ENCODE measurements at regions not wholly inside any gene's neighbourhood (a gene's known extent, or its start where the extent isn't known, plus 50 kb on each side); places are given as distances from the start of the nearest gene placed in this dataset.
"Not testable (repeated sequence)": the region's sequence is repeated elsewhere in the genome, so short reads cannot be mapped to it uniquely, and the experiment has no call there.

DNA sequence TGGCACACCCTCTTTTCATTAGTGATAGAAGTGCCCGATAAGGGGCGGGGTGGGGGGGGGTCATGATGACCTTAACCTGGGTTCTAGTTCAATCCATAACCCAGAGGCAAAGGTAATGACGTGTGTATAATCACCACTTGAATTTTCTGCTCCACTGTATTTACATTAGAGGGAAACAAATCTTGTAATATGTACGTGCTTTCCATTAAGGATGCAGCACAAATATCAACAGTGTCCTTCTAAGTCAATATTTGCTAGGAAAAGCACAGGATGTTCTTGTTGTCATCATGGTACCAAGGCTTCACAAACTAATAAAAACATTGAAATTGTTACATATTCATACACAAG, 121.2 kb upstream of the SLC38A2 start:
- DNase-seq (ENCODE audit: low spot score), result no peak
- no peak for FAIRE-seq

DNA sequence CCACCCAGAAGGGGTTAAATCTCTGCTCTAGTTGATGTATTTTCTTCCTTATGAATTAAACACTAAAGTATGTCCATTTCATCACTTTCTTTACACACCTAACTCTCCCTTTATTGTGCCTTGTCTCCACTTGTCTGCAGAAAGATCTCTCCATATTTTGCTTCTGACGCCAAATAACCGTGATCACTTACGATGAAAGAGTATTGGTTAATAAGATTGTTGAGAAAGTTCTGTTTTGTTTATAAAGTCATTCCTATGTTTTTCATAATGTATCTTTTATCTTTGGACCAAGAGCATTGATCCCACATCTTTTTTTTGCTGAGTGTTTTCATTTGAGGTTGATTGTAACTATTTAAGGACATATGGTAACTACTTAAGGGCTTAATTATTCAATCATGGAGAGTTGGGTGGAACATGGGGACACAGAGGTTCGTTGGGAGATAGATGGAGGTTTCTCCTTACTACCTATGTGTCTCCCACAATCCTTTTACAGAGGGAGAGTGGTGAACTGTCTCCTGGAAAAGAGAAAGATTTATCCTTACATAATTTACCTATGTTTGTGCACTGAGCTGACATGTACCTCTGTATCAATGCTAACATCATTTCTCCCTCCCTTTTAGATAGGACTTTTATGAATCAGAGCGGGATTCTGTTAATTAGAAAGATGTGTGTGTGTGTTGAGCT, 120.7 kb upstream of the SLC38A2 start:
- FAIRE-seq, result no peak

DNA sequence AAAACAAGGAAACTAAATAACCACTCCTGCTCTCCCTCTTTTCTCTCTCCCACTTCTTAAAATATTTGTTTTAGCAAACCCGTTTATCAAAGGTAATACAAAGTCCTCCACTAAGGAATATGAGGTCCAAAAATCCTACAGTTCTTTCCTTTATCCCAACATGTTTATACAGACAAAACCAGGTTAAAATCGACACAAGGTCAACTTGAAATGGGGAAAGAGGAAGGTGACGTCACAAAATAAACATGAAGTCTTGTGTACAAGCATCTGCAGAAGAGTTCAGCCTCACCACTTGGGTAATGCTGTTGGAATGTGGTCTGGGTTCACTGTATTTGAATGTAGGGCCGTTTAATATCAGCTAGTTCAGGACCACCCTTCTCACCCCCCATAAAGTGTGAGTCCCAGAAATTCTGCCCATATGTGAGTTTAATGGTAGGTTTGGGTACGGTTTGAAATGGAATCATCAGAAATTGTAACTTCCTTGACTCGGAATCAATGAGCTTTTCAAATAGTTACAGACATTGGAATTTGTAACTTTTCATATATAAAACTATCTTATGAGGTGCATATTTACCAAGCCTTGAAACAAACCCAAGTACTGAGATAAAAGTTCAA, 120.0 kb upstream of the SLC38A2 start:
- peak; percentile 54 for DNase-seq (ENCODE audit: low spot score)
- FAIRE-seq, result no peak

More for the DNA sequence above, 120.7 kb upstream of the SLC38A2 start:
- DNase-seq (ENCODE audit: low spot score), result no peak

DNA sequence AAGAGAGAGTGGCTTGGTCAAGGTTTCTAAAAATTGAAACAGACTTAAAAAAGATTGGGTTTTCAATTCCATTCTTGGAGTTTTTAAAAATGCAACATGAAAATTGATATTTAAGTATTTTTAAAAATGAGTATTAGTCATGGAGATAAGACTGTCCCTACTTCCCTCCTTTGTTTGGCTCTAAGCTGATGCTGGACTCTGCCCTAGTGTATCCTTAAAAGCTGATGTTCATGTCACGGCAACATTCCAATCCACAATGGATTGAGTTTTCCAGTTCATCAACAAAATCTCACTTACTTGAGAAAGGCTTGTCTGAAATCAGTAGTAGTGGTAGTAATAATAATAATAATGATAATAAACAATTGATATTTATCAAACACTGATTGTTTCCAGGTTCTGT, 119.0 kb upstream of the SLC38A2 start:
- no peak for FAIRE-seq
- DNase-seq (ENCODE audit: low spot score), result no peak

DNA sequence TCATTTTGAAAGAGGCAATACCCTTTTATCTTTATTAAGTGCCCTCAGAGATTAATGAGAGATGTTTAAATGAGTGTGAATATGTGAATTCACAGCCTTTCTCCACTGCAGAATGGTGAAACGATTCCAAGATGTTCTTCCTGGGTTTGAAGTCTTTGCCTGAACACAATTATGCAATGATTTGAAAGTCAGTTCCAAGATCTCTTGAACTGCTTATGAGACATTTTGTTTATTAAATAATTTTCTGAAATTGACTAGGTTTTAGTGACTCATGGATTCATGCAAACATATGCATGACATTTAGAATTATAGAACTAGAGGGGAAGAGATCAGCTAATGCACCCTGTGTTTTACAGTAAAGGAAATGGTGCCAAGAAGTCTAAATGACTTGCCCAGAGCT, 118.1 kb upstream of the SLC38A2 start:
- no peak for DNase-seq (ENCODE audit: low spot score)
- no peak for FAIRE-seq

DNA sequence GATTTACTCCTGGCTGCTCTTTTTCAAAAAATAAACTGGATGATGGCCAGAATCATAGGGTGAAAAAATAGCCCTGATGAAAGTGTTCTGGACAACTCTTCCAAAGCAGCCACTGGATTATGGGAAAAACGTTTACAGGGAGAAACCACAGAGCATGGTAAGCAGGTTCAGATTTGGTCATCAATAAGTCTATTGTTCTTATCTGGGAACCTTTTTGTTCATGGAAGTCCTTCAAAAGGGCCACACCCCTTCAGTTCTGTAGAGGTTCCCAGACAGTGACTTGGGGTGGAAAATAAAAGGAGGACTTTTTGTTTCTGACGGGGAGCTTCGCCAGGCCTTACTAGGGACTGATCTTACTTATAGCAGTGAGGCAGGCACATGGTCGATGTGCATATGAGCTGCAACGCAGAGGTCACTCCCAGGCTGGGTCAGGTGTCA, 117.4 kb upstream of the SLC38A2 start:
- FAIRE-seq, result no peak
- no peak for DNase-seq (ENCODE audit: low spot score)

DNA sequence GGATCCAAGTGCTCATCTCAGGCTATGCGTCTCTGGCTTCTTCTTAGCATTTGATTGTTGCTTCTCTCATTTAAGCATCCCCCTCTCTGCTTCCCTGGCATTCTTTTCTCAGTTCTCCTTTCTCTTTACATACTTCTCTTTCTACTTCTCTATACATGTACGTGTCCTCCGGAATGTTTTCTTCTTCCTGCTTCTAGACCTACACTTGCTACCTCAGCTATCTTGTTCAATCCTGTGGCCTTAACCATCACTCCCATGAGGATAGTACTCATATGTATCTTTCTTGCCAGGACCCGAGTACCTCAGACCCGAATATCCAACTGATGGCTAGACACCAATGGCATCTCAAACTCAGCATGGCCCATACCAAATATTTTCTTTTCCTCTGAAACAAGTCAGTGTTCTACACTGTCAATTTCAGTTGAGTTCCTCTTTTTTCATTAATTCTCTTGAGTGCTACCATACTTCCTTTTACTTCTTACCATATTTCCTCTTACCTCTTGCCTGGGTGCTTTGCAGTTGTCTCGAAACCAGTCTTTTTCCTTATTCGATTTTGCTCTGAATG, 115.1 kb upstream of the SLC38A2 start:
- FAIRE-seq (no peak), DNase-seq (ENCODE audit: low spot score) (no peak)

DNA sequence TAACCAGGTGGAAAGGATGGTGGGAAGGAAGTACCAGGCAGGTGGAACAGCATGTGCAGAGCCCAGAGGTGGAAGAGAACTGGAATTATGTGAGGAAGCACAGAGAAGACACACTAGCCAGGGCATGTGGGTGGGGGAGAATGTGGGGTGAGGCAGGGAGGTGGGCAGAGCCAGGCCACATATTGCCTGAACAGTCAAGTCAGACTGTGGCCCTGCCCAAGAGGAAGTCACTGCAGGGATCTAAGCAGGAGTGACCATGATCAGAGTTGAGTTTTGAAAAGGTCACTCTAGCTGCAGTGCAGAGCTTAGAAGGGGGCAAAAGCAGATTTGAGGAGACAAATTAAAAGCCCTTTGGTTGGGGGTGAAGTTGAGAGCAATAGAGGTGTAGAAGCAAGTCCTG, 114.0 kb upstream of the SLC38A2 start:
- DNase-seq (ENCODE audit: low spot score), result no peak
- no peak for FAIRE-seq

DNA sequence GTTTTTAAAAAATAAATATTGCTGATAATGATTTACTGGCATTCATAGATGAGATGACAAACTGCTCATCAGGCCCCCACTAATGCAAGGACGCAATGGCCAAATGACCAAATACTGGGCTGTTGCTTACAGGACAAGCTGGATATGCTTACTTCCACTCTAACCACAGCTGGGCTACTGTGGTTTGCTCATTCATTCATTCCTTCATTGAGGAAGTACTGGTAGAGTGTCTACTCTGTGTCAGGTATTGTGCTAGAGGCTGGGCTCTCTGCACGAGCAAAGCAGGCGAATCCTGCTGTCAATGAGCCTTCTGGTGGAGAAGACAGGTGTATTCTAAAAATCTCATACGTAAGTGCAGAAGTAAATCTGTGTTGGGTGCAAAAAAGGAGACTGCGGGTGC, 113.3 kb upstream of the SLC38A2 start:
- FAIRE-seq, result no peak
- no peak for DNase-seq (ENCODE audit: low spot score)

DNA sequence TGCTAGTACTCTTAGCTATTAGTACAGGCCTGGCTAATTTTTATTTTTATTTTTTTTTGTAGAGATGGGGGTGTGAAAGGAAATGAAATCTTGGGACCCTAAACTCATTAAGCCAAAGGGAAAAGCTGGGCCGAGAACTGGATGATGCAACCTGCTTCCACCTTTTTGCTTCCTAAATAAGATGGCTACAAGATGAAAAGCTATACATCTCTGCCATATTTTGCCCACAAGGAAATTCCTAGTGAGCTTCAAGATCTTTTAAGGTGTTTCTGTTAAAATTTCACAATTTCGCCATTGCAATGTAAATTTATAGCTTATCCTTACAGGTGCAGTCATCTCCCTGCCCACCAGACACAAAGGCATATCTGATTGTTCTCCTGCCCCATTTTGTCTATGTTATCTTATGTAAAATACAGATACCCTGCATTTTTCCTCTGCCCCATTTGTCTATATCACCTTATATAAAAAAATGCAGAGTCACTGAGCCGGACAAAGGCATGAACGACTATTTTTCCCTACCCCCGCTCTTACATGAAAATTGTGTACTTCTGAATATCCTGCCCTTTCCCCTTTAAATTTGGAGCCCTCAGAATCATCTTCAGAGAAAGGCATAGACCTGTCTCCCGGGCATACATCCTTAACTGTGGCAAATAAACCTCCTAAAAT, 112.0 kb upstream of the SLC38A2 start:
- no peak for FAIRE-seq
- no peak for DNase-seq (ENCODE audit: low spot score)

DNA sequence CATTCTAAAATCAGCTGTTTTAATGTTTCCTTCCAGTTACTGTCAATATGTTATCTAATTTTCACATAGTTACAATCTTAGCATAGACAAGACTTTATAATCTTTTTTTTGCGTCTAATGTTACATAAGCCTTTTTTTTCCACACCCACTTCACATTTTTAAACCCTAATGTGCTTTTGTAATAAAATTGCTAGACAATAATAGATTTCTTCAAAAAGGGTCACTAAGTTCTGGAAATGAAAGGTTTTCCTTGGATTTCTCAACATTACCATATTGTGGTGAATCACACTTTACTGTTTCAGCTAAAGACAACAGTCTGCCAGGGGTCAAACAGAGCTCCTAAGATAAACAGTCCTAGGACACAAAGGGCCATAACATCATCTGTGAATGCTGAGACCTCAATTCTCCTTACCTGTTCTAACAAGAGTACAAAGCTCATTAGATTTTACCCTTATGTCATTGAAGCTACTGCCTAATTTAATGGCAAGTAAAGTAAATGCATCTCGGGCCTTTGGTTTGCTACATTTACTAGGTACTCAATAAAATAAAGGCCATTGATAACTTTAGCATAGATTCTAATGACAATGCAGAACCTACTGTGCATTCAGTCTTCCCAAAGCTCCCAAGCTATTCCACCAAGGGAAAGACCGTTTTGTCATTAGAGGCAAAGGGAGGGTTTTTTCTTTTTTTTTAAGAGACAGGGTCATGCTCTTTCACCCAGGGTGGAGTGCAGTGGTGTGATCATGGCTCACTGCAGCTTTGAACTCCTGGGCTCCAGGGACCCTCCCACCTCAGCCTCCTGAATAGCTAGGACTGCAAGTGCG, 111.2 kb upstream of the SLC38A2 start:
- DNase-seq (ENCODE audit: low spot score) (no peak), FAIRE-seq (no peak)

DNA sequence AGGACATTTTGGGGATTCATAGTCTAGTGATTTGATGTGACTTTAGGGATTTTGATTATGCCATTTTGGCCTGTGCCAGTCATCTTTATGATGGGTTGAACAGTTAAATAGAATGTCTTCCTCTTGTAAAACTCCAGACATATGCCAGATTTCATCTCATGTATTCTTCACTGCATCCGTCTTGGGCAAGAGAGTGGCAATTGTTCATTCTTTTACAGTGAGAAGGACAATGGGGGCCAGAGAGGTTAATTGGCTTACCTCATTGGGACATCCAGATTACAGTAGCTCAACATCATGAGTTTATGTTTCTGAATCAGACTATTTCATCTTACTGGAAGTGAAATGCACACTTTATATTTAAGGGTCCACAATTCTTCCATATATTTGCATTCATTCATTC, 108.2 kb upstream of the SLC38A2 start:
- no peak for DNase-seq (ENCODE audit: low spot score)
- no peak for FAIRE-seq

DNA sequence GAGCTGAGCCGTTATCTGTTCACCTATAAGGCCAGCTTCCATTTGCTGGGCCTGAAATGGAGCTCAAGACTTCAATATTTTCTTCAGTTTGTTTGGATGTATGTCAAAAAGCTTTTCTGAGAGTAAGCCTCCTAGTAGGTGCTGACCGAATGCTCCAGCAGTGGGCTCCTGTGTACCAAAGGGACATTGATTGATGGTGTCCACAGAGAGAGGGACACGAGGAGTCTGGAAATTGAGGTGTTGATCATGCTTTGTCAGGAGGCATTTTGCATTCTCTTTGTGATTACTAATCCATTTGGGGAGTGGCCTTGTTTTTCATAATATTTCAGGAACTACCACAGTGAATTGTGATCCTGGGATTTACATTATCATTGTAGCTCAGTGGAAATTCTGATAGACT, 107.7 kb upstream of the SLC38A2 start:
- no peak for FAIRE-seq
- no peak for DNase-seq (ENCODE audit: low spot score)

DNA sequence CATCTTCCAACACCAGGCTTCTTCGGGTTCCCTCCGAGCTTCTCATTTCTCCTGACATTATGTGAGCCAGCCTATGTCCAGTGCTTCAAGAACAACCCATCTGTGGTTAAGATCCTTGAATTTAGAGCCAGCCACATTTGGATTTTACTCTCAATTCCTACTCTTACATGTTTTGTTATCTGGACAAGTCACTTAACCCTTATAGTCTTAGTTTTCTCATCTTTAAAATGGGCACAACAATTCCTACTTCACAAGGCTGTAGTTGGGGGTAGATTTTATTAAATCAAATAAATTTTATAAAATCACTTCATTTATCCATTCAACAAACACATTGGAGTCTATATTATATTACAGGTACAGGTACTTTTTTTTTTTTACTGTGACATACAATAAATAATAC, 105.5 kb upstream of the SLC38A2 start:
- DNase-seq (ENCODE audit: low spot score), result no peak
- no peak for FAIRE-seq

DNA sequence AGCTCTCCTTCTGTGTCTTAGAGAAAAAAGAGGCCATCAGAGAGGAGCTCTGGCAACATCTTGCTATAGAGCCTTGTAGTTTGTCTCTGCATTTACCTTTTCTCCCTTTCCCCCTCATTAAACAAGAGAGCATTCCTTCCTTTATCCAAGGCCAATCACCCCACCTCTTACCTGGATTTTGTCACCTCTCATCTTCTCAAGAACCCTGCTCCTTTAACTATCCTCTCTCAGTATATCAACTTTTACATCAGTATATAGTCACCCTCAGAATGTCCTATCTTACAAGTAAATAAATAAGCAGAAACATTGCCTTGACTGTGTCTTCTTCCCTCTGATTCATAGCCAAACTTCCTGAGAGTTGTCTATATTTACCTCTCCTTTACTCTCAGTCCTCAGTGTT, 105.0 kb upstream of the SLC38A2 start:
- DNase-seq (ENCODE audit: low spot score), result no peak
- no peak for FAIRE-seq

DNA sequence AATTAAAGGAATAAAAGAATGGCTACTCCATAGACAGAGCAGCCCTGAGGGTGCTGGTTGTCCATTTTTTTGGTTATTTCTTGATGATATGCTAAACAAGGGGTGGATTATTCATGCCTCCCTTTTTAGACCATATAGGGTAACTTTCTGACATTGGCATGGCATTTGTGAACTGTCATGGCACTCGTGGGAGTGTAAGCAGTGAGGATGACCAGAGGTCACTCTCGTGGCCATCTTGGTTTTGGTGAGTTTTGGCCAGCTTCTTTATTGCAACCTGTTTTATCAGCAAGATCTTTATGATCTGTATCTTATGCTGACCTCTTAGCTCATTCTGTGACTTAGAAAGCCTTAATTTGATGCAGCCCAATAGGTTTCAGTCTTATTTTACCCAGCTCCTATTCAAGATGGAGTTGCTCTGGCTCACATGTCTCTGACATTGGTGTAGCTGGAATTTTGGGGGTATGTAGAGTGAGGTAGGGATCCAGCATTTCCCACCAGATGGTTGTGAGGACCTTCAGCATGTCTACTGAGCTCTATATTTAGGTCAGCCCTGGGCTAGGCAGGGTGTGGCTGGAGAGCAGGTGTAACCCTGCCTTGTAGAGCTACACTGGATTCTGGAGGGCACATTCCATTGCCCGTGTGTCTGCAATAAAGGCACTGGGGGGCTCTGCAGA, 103.5 kb upstream of the SLC38A2 start:
- FAIRE-seq (no peak), DNase-seq (ENCODE audit: low spot score) (no peak)

DNA sequence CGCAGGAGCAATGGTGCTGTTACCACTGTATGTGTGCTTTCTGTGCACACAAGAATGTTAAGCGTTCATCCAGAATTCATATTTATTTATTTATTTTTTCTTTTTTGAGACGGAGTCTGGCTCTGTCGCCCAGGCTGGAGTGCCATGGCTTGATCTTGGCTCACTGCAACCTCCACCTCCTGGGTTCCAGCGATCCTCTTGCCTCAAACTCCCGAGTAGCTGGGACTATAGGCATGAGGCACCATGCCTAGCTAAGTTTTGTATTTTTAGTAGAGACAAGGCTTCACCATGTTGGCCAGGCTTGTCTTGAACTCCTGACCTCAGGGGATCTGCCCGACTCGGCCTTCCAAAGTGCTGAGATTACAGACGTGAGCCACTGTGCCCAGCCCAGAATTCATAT, 101.8 kb upstream of the SLC38A2 start:
- not testable (repeated sequence) for DNase-seq (ENCODE audit: low spot score); FAIRE-seq

DNA sequence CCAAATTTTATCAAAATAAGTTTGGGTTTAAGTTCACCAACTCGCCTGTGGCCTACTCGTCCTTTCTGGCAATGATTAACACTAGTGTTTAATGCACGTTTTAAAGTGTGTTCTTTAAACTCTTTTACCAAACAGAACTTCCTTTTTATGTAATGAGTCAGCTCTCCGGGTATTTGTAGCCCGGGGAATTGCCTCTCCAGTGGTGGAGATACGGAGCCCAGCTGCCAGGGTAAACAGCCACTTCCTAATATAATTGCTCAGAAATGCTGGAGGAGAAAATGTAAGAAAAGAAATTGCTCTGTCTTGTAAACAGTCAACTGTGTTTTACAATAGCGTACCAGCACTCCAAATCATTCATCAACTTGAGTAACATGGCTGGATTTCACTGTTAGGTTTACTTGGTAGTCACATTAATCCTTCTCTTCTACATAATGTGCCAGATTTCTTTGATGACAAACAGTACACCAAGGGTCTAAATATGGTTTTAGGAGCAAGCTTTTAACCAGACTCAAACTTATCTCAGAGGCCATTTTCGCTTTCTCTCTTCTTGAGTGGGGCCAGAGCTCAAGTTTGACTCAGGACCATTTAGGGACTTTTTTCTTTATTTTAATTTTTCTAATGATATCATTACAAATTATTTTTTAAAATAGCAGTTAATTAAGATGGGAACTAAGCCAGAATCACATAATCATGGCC, 101.2 kb upstream of the SLC38A2 start:
- FAIRE-seq (peak; percentile 93), DNase-seq (ENCODE audit: low spot score) (peak; percentile 82)

DNA sequence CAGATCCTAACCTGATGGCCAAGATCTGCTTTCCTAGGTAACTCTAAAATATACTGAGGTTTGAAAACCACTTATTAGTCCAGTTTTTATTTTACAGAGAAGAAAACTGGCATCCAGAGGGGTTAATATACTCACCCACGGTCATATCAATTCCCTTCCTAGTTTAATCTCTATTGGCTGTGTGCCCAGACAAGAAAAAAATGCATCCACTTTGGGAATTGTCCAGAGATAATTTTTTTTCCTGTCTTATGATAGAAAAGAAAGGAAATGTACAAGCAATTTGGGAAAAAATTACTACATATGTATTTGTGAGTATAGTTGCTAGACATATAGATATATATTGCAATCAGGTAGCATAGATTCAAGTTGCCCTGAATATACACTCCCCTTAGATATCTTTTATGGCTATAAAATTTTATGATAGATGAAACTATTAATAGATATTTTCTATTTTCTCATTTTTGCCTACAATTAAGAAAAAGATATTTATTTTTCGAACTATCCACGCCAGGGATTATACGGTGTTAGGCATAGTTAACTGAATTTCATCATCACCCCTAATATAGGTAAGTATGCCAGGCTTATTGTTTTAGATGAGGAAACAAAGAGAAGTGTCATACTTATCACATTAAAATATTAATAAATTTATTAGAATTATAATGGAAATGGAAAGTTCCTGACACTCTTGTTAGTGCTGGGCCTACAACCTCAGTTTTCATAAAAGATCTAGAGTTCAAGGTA, 100.5 kb upstream of the SLC38A2 start:
- peak; percentile 23 for DNase-seq (ENCODE audit: low spot score)
- FAIRE-seq, result peak; percentile 76
